ENCODE measurements at regions not wholly inside any gene's neighbourhood (a gene's known extent, or its start where the extent isn't known, plus 50 kb on each side); places are given as distances from the start of the nearest gene placed in this dataset.

GRCh38 chr3:99439892-99440291 lies 198.5 kb upstream of the COL8A1 start:
- TF ChIP-seq CTCF (conservative IDR thresholded peaks at IDR 0.05), result no peak
- no peaks in the 10 kb centered on the region for H3K36me3 Mint-ChIP-seq
- no peak overlapping the region for H3K27ac Mint-ChIP-seq
- peaks cover 5% of the 10 kb centered on the region for H3K9me3 Mint-ChIP-seq
- H3K27me3 Mint-ChIP-seq, result no peaks in the 10 kb centered on the region
- H3K4me3 Mint-ChIP-seq, result no peak overlapping the region
- no peak for DNase-seq (ENCODE audit: extremely low spot score, unreplicated experiment)
- peaks cover 7% of the 10 kb centered on the region for H3K4me1 Mint-ChIP-seq (ENCODE audit: unreplicated experiment)

DNA sequence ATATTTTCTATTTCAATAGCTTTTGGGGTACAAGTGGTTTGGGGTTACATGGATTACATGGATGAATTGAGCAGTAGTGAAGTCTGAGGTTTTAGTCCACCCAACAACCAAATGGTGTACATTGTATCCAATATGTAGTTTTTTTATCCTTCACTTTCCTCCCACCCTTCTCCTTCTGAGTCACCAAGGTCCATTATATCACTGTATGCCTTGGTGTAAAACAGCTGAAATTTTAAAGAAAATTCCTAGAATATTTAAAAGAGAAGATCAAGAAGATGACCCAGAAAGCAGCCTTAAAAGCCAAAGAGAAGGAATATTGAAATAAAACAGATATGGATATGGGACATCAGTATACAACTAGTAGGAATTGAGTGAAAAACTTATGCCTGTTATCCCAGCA lies 204.2 kb upstream of the COL8A1 start:
- Mint-ChIP-seq H3K4me1 (ENCODE audit: unreplicated experiment) (no peaks in the 10 kb centered on the region), H3K36me3 (no peaks in the 10 kb centered on the region), H3K4me3 (no peak overlapping the region), H3K27ac (no peak overlapping the region), H3K9me3 (no peaks in the 10 kb centered on the region), H3K27me3 (no peaks in the 10 kb centered on the region)
- DNase-seq (ENCODE audit: extremely low spot score, unreplicated experiment), result no peak
- no peak for TF ChIP-seq CTCF (conservative IDR thresholded peaks at IDR 0.05)

DNA sequence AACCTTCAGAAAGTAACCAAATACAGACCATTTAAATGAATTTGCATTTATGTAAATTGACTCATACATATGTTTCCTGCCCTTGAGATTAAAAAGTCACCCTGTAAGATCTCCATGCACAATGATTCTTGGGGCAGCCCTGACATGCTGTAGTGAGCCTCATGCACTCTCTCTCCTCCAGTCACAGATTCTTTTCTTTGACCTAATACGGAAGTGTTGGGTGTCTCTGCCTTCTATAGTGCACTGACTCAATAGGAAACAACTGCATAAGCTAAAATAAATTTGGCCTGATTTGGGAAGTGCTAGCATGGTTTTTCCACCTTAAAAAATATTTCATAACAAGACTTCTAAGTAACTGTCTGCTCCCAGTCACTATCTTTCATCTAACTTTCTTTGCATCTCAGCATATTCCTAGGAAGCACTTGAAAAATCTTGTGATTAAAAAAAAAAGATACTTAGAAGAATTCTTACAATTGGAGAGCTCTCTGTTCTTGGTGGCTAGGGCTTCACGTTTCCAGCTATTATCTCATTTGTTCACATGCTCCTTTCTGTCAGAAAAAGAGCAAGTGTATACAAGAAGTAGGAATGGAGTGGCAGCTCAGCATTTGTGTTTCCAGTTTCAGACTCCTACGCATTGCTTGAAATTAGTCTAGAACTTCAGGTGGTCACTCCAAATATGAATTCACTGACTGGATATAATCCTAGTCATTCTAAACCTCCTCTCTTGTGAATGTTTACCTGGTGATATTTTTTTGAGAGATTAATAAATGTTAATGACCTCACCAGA lies 207.9 kb upstream of the COL8A1 start:
- no peaks in the 10 kb centered on the region for H3K4me1 Mint-ChIP-seq (ENCODE audit: unreplicated experiment)

GRCh38 chr3:99429502-99429901 lies 208.9 kb upstream of the COL8A1 start:
- Mint-ChIP-seq H3K4me3 (no peak overlapping the region), H3K4me1 (ENCODE audit: unreplicated experiment) (no peaks in the 10 kb centered on the region), H3K36me3 (no peaks in the 10 kb centered on the region), H3K27ac (no peak overlapping the region), H3K27me3 (peaks cover 3% of the 10 kb centered on the region), H3K9me3 (no peaks in the 10 kb centered on the region)
- no peak for DNase-seq (ENCODE audit: extremely low spot score, unreplicated experiment)
- no peak for TF ChIP-seq CTCF (conservative IDR thresholded peaks at IDR 0.05)

More for the DNA sequence above, 207.9 kb upstream of the COL8A1 start:
- Mint-ChIP-seq H3K27me3 (peaks cover 3% of the 10 kb centered on the region), H3K36me3 (no peaks in the 10 kb centered on the region), H3K4me3 (no peak overlapping the region), H3K9me3 (no peaks in the 10 kb centered on the region), H3K27ac (no peak overlapping the region)
- no peak for TF ChIP-seq CTCF (conservative IDR thresholded peaks at IDR 0.05)
- no peak for DNase-seq (ENCODE audit: extremely low spot score, unreplicated experiment)

- Mint-ChIP-seq H3K36me3 (no peaks in the 10 kb centered on the region), H3K9me3 (no peaks in the 10 kb centered on the region), H3K27me3 (peaks cover 3% of the 10 kb centered on the region), H3K4me3 (no peak overlapping the region), H3K27ac (no peak overlapping the region), H3K4me1 (ENCODE audit: unreplicated experiment) (no peaks in the 10 kb centered on the region)
- DNase-seq (ENCODE audit: extremely low spot score, unreplicated experiment), result no peak
- TF ChIP-seq CTCF (conservative IDR thresholded peaks at IDR 0.05), result no peak
These were observed 212.5 kb upstream of the COL8A1 start for GRCh38 chr3:99425930-99426329.

All from type B pancreatic cell (in vitro differentiated cells).